Spinal cord (tissue), 9 donors: ENCODE measurements at regions not wholly inside any gene's neighbourhood (a gene's known extent, or its start where the extent isn't known, plus 50 kb on each side); places are given as distances from the start of the nearest gene placed in this dataset.
"Not testable (repeated sequence)": the region's sequence is repeated elsewhere in the genome, so short reads cannot be mapped to it uniquely, and the experiment has no call there.

Source experiments
- DNase-seq, 6 donors: peaks; one replicate each; pipeline versions ENCODE4 v3.0.0 to v3.0.0-alpha.2; 2013 to 2015; ENCODE audit warnings: low spot score in 6 of 6, low read depth in 4 of 6
- H3K27ac ChIP-seq: one replicate; pipeline ENCODE4 v1.5.1; 2013; ENCODE audit warnings: low read depth, low read length, control low read depth
- H3K27me3 ChIP-seq: one replicate; pipeline ENCODE4 v1.6.1; 2013; ENCODE audit warnings: low read length; ENCODE audit not compliant: control insufficient read depth, insufficient read depth
- H3K36me3 ChIP-seq: one replicate; pipeline ENCODE4 v1.6.1; 2013; ENCODE audit warnings: low read length; ENCODE audit not compliant: control insufficient read depth, insufficient read depth
- H3K4me1 ChIP-seq: one replicate; pipeline ENCODE4 v1.6.1; 2013; ENCODE audit warnings: low read length; ENCODE audit not compliant: control insufficient read depth, insufficient read depth
- H3K4me3 ChIP-seq: one replicate; pipeline ENCODE4 v1.5.1; 2013; ENCODE audit warnings: low read depth, low read length, control low read depth
- H3K9me3 ChIP-seq: one replicate; pipeline ENCODE4 v1.6.1; 2013; ENCODE audit warnings: low read length; ENCODE audit not compliant: control insufficient read depth, insufficient read depth
- WGBS: methylation state at CpG from one replicate; pipeline ENCODE4 v1.1.5; 2013; ENCODE audit warnings: missing lambda C conversion rate; ENCODE audit not compliant: insufficient coverage; 5-methylcytosine and 5-hydroxymethylcytosine counted together
- donor health status: healthy.

- H3K27me3 ChIP-seq, result peaks cover 51% of the 10 kb centered on the region
- DNase-seq, result peak in 5 of 6 donors; percentile 57 to 90 (median 68)
- 57% methylated on average over 1 of the region's 6 CpGs for WGBS
- no peaks in the 10 kb centered on the region for H3K9me3 ChIP-seq
- peak overlapping the region; percentile 51 for H3K4me3 ChIP-seq
- no peak overlapping the region for H3K27ac ChIP-seq
- peaks cover 31% of the 10 kb centered on the region for H3K4me1 ChIP-seq
- H3K36me3 ChIP-seq, result no peaks in the 10 kb centered on the region
Observed at GRCh38 chr7:114081606-114082425, 163.0 kb upstream of the PPP1R3A start.

GRCh38 chr7:114077158-114077524 lies 158.3 kb upstream of the PPP1R3A start:
- H3K9me3 ChIP-seq, H3K4me3 ChIP-seq, H3K4me1 ChIP-seq, H3K27me3 ChIP-seq, H3K36me3 ChIP-seq, DNase-seq, H3K27ac ChIP-seq: not testable (repeated sequence)
- whole genome bisulfite sequencing, result 97% methylated on average over 17 of the region's 18 CpGs

DNA sequence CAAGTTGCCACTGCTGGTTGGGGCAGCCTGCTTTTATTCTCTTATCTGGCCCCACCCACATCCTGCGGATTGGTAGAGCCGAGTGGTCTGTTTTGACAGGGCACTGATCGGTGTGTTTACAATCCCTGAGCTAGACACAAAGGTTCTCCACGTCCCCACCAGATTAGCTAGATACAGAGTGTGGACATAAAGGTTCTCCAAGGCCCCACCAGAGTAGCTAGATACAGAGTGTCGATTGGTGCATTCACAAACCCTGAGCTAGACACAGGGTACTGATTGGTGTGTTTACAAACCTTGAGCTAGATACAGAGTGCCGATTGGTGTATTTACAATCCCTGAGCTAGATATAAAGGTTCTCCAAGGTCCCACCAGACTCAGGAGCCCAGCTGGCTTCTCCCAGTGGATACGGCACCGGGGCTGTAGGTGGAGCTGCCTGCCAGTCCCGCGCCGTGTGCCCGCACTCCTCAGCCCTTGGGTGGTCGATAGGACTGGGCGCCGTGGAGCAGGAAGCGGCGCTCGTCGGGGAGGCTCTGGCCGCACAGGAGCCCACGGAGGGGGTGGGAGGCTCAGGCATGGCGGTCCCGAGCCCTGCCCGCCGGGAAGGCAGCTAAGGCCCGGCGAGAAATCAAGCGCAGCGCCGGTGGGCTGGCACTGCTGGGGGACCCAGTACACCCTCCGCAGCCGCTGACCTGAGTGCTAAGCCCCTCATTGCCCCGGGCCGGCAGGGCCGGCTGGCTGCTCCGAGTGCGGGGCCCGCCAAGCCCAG lies 157.8 kb upstream of the PPP1R3A start:
- H3K4me1 ChIP-seq, H3K27ac ChIP-seq, DNase-seq, H3K27me3 ChIP-seq, H3K36me3 ChIP-seq, H3K9me3 ChIP-seq, H3K4me3 ChIP-seq: not testable (repeated sequence)
- WGBS, result 96% methylated on average over 31 of the region's 38 CpGs

GRCh38 chr7:114073701-114074100 lies 154.9 kb upstream of the PPP1R3A start:
- Histone ChIP-seq H3K36me3 (no peaks in the 10 kb centered on the region), H3K27me3 (no peaks in the 10 kb centered on the region), H3K9me3 (no peaks in the 10 kb centered on the region), H3K27ac (no peak overlapping the region), H3K4me3 (no peak overlapping the region), H3K4me1 (no peaks in the 10 kb centered on the region)
- WGBS, result 60% methylated on average over 1 of the region's 2 CpGs
- no peak for DNase-seq

DNA sequence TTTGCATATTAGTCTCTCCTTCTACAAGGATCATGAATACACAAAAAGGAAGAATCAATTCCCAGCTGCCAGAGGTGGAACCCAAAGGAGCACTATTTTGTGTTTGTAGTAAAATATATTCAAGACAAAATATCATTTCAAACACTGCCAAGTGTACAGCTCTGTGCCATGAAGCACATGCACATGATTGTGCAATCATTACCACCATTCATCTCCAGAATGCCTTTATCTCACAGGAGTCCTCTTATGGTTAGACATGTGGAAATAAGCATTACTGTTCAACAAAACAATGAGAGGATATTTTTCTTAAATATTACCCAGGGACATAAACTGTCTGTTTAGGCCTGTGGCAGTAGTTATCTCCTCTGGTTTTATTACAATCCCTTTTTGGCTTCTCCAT lies 151.4 kb upstream of the PPP1R3A start:
- H3K4me3 ChIP-seq, result no peak overlapping the region
- H3K4me1 ChIP-seq, result no peaks in the 10 kb centered on the region
- no peaks in the 10 kb centered on the region for H3K36me3 ChIP-seq
- no peaks in the 10 kb centered on the region for H3K27me3 ChIP-seq
- no peaks in the 10 kb centered on the region for H3K9me3 ChIP-seq
- DNase-seq, result peak in 1 of 6 donors; percentile 31
- no peak overlapping the region for H3K27ac ChIP-seq

- Histone ChIP-seq H3K4me3 (no peak overlapping the region), H3K27ac (no peak overlapping the region), H3K36me3 (no peaks in the 10 kb centered on the region), H3K4me1 (no peaks in the 10 kb centered on the region), H3K9me3 (no peaks in the 10 kb centered on the region), H3K27me3 (no peaks in the 10 kb centered on the region)
- WGBS, result 90% methylated on average over 2 of the region's 3 CpGs
- DNase-seq, result no peak
Observed at GRCh38 chr7:114062810-114063209, 144.0 kb upstream of the PPP1R3A start.

DNA sequence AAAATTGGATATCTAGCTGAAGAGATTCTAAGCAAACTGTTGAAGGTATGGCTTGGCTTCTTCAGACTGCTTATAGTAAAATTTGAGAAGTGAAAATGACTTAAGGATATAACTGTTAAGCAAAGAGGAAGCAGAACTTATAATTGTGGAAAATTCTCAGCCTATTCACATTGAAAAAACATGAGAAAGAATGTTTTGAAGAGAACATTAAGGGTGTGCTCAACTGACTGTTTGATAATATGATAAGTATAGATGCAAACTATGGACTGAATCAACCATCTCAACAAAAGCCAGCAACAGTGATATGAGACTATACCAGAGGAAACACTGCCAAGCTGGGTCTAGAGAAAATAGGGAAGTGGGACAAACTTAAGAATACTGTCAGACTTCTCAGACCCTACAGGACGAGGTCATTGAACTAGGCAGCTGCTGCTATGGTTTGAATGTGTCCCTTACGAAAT lies 133.1 kb upstream of the PPP1R3A start:
- no peaks in the 10 kb centered on the region for H3K4me1 ChIP-seq
- no peaks in the 10 kb centered on the region for H3K36me3 ChIP-seq
- DNase-seq, result no peak
- no peaks in the 10 kb centered on the region for H3K27me3 ChIP-seq
- WGBS, result 86% methylated on average over 1 of the region's 2 CpGs
- no peak overlapping the region for H3K27ac ChIP-seq
- H3K9me3 ChIP-seq, result no peaks in the 10 kb centered on the region
- H3K4me3 ChIP-seq, result no peak overlapping the region

DNA sequence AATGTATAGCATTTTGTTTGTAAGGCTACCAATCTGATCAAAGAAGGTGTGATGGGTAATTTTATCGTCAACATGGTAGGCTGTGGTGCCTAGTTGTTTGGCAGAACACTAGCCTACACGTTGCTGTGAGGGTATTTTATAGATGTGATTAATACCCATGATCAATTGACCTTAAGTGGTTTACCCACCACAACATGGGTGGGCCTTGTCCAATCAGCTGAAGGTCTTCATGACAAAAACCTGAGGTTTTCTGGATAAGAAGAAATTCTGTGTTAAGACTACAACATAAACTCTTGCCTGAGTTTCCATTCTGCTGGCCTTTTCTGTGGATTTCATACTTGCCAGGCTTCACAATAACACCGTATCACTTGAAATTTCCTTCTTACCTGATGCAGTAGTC lies 131.8 kb upstream of the PPP1R3A start:
- H3K27ac ChIP-seq, result no peak overlapping the region
- no peaks in the 10 kb centered on the region for H3K4me1 ChIP-seq
- no peak overlapping the region for H3K4me3 ChIP-seq
- no peaks in the 10 kb centered on the region for H3K27me3 ChIP-seq
- DNase-seq, result no peak
- H3K9me3 ChIP-seq, result no peaks in the 10 kb centered on the region
- H3K36me3 ChIP-seq, result no peaks in the 10 kb centered on the region
- WGBS, result no CpG with 5 or more reads among the region's 3 CpGs

DNA sequence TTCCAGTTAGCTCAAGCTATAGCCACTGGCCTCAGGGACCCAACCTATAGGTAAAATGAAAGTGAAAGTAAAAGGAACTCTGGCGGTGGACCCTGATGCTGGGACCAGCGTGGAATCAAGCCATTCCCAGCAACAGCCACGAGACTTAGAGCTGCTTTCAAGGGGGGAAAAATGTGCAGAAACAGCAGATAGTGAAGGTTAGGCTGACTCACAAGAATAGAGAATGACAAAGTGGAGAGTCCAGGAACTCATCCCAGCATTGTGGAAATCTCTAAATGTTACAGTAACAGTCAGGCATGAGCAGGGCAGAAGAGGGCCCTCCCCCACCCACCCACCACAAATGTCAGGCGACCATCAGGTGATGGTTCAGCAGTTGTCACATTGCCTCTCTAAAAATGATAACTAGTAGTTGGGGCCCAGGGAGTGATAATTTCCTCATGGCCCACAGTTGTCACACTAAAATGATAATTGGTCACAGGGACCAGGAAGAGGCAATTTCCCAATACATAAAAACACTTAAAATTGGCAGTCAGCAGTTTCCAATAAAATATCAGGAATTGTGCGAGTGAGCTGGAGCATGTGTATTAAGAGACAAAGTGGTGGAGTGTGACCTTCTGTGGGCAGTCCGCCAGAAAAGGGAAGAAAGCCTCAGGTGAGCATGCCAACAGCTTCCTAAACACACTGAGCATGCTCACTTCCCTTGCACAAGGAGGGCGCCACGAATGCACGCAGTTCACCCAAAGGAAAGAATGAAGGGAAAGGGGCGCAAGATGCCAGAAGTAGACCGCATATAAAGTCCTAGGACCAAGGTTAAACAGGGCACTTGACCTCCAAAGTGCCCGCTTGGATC lies 129.8 kb upstream of the PPP1R3A start:
- H3K4me1 ChIP-seq, result no peaks in the 10 kb centered on the region
- H3K4me3 ChIP-seq, result no peak overlapping the region
- 88% methylated on average over 9 of the region's 12 CpGs for WGBS
- no peaks in the 10 kb centered on the region for H3K36me3 ChIP-seq
- H3K27ac ChIP-seq, result no peak overlapping the region
- H3K9me3 ChIP-seq, result no peaks in the 10 kb centered on the region
- H3K27me3 ChIP-seq, result no peaks in the 10 kb centered on the region
- DNase-seq, result peak in 1 of 6 donors; percentile 43
